SK-N-MC (cell line): ENCODE measurements at regions not wholly inside any gene's neighbourhood (a gene's known extent, or its start where the extent isn't known, plus 50 kb on each side); places are given as distances from the start of the nearest gene placed in this dataset.

Experiments used
- EZH2 ChIP-seq: fragments of 200-600 bp; sonication (generic); IDR thresholded peaks from one replicate; pipeline ENCODE4 v1.6.1; 2017; ENCODE audit warnings: antibody characterized with exemption
- FOXP2 ChIP-seq: optimal IDR thresholded peaks from 2 replicates; pipeline ENCODE3; 2011; ENCODE audit warnings: mild to moderate bottlenecking, moderate library complexity; ENCODE audit not compliant: insufficient read depth; ENCODE audit errors: extremely low read length, control extremely low read depth
- POLR2AphosphoS5 ChIP-seq: IDR thresholded peaks from 2 replicates; pipeline ENCODE4 v1.6.1; 2012; ENCODE audit warnings: mild to moderate bottlenecking, low read depth, low read length, borderline replicate concordance

DNA sequence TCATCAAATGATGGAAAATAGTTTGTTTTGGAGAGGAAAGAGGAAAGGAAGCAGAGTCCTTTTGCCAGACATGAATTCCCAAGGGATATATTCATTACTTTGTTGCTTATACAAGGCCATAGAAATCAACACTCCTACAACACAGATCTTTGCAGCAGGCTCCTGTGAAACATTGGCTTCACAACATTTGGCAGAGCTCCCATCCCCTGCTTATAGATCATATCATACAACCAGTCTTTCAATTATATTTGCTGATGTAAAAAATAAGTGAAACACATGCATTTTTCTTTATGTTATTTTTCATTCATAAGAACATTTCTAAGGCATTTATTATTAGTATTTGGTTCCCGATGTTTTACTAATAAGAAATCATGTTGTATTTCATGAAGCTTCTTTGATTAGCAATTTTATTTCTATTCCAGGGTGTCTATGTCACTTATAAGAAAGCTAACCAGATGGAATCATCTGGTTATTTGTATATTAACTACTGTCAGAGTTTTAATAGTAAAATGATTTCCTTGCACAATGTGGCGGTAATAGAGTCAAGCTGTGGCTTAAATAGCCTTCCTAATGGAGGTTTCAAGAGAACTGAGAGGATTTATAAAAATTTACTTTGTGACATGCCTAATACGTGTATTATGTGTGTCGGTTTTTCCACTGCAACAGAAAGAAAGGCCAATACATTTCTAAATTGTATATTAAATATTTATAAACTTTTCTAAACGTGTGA lies 470.3 kb upstream of the NCAM2 start:
- TF ChIP-seq EZH2 (no peak), POLR2AphosphoS5 (no peak), FOXP2 (no peak)
